ENCODE measurements at regions not wholly inside any gene's neighbourhood (a gene's known extent, or its start where the extent isn't known, plus 50 kb on each side); places are given as distances from the start of the nearest gene placed in this dataset.

GRCh38 chr12:132424811-132425210 lies 65.1 kb upstream of the FBRSL1 start:
- DNase-seq = no peak

DNA sequence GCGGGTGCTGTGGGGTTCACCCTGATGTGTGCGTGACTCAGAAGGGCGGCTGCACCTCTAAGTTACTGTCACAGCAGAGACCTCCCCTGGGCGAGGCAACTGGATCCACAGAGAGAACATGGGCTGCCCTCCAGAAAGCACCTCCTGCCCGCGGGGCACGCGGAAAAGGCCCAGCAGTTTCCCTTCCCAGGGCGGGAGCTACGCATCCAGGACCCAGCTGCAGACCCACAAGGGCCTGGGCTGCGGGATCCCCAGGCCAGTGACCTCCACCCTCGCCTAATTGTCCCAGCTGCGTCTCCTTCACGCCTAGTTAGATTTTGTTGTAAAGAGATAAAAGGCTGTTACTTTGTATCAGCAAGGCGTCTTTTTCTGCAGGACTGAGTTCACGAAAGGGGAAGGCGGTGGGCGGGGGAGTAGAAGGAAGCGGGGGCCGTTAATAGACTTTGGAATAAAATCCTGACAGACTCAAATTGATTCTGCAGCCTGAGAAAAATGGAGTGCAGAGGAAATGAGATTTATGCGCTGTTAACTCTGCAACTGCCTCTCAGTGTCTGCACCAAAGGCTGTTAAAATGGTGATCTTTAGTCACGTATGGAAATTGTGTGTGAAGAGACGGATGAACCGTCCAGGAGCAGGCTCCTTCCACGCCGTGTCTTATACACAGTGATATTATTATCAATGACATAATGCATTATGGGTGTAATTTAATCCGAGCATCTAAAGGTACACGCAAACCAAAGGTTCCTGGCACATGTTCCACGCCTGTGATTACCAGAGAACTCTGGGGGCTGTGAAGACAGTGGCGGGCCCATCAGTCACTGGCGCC lies 65.9 kb upstream of the FBRSL1 start:
- DNase-seq = peak; percentile 54

DNA sequence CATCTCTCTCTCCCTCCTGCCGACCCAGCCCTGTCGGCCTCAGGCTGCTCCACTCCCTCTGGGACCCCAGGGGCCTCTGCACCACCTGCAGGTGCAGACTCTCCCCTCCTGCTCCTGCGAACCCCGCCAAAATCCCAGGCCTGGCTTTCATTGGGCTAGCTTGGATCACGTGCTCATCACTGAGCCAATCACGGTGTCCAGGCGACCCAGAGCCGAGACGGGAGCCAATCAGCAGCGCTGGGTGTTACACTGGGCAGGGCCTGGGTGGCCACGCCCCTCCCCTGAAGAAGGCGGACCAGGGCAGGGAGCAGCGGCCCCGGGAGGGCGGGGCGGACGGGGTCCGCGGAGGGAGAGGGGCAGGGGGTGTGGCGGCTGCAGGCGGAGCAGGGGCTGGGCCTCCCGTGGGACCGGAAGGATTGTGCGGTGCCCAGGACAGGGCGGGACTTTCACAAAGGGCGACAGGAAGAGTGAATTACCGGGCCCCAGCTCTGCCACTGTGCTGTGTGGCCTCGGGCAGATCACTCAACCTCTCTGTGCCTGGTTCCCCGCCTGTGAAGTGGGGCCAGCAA lies 66.6 kb upstream of the FBRSL1 start:
- DNase-seq = peak; percentile 83

DNA sequence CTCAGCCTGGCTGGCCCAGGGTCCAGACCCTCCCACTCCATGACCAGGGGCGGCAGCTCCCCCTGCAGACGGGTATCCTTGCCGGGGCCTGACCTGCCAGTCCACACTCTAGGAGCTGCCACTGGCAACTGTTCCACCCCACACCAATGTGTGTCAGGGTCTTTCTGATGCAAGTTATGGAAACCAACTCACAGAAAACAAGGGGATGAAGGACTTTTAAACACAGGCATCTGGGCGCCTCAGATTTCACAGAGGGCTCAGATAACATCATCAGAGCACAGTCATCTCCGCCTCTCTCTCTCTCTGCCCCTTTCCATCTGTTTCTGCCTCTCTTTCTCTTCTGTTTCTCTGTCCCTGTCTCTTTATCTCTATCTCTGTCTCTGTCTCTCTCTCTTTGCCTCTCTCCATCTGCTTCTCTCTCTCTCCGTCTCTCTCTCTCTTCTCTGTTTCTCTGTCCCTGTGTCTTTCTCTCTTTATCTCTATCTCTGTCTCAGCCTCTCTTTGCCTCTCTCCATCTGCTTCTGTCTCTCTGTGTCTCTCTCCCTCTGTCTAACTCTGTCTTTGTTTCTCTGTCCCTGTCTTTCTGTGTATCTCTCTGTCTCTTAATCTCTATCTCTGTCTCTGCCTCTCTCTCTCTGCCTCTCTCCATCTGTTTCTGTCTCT lies 67.4 kb upstream of the FBRSL1 start:
- peak; percentile 59 for DNase-seq

- no peak for DNase-seq
Observed at GRCh38 chr12:132422040-132422380, 67.9 kb upstream of the FBRSL1 start.

GRCh38 chr12:132419631-132420246 lies 70.2 kb upstream of the FBRSL1 start:
- DNase-seq = no peak

- DNase-seq = no peak
Observed at GRCh38 chr12:132418393-132418925, 71.5 kb upstream of the FBRSL1 start.

- no peak for DNase-seq
Observed at GRCh38 chr12:132417741-132418140, 72.2 kb upstream of the FBRSL1 start.

DNA sequence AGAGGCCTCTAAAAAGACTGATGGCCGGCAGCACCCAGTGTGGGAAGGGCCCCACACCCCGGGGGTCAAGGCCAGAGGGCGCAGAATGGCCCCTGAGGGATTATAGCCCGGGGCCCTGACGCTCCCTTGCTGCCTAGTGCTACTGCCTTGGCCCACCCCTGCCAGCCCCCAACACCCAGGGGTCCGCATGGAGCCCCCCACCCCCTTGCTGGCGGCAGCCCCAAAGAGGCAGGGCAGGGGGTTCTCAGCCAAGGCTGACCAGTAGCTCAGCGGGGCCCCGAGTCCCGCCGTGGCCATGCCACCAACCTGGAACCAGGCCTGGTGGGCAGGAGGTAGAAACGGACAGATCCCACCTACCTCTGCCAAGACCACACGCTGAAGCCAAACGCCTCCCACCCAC lies 73.1 kb upstream of the FBRSL1 start:
- DNase-seq = no peak

- DNase-seq = no peak
Observed at GRCh38 chr12:132416121-132416673, 73.8 kb upstream of the FBRSL1 start.

DNA sequence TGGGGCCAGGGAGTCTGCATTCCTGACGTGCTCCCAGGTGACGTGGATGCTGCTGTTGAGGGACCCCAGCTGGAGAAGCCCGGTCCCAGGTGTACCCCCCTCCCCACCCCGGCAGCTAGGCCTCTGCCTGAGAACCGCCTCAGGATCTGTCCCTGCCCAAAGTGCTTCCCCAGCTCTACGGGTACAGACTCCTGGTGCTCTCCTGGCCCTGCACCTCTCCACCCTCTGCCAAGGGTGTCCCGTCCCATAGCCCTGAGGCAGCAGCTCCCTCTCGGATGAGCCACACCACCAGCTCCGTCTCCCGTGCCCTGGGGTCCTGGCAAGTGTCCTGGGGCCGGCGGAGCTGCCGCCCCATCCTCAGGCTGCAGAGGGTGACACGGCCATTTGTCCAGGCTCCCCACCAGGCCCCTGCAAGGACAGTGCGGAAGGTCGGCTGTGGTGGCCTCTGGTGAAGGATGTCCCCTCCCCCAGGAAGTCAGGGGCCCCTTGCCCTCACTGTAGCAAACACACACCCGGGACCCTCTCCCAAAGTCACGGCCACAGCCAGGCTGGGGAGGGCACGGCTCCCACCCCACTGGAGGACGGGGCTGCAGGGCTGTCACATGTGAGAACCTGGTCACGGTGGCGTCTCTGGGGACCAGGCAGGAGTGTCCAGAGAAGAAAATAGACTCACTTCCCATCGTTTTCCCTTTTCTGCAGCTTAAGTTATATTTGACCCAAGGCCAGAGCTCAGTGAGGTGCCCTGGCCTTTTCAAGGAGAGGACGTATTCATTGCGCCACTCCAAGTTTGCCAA lies 74.4 kb upstream of the FBRSL1 start:
- DNase-seq = no peak

GRCh38 chr12:132414634-132415326 lies 75.2 kb upstream of the FBRSL1 start:
- peak; percentile 95 for DNase-seq

GRCh38 chr12:132413931-132414588 lies 75.9 kb upstream of the FBRSL1 start:
- DNase-seq = peak; percentile 67

GRCh38 chr12:132411457-132411856 lies 78.5 kb upstream of the FBRSL1 start:
- no peak for DNase-seq

- no peak for DNase-seq
Observed at GRCh38 chr12:132410849-132411248, 79.1 kb upstream of the FBRSL1 start.

GRCh38 chr12:132410296-132410625 lies 79.7 kb upstream of the FBRSL1 start:
- peak; percentile 44 for DNase-seq

DNA sequence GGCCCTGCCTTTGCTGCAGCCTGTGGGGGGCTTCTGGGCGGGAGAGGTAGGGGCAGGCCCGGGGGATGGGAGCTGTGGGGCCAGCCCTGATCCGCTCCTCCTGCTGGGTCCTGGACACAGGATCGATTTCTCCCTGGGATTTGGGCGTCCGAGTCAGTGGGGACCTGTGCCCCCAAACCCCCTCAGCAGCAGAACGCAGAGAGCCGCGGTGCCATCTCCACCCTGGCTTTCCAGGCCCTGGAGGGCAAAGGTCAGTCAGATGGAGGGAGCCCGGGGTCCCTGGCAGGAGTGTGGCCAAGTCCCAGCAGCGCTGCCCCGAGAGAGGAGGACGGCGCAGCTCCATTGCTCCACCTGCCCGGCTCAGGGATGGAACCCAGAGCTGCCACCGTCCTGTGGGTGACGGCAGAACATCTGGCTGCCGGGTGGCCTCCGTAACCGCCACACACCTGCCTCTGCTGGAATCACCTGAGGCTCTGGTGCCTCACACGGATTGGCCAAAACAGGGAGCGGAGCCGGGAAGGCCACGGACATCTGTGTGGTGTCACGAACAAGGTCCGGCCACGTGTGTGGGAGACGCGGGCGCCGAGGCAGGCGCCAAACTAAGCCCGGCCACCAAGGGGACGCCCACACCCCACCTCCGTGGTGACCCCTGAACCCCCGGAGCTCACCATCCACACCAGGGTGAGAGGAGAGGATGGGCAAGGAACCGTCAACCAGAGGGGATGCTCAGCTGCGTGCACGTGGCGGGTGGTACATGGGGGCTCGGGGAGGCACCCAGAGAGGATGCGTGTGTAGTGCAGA lies 80.3 kb upstream of the FBRSL1 start:
- DNase-seq = no peak

- DNase-seq = no peak
Observed at GRCh38 chr12:132408626-132409494, 79.5 kb upstream of the GALNT9 start.

GRCh38 chr12:132407992-132408391 lies 78.6 kb upstream of the GALNT9 start:
- DNase-seq = no peak
